A673 (cell line): ENCODE measurements at regions not wholly inside any gene's neighbourhood (a gene's known extent, or its start where the extent isn't known, plus 50 kb on each side); places are given as distances from the start of the nearest gene placed in this dataset.

Experiments
- CTCF ChIP-seq: fragments of 300-800, 200-600 bp; sonication (generic); conservative IDR thresholded peaks from 2 replicates; pipeline ENCODE4 v1.5.1; 2017; ENCODE audit warnings: low read depth, mild to moderate bottlenecking, antibody characterized with exemption, low read length, moderate library complexity, mixed read lengths
- EZH2 ChIP-seq: fragments of 200-600 bp; sonication (generic); IDR thresholded peaks from 2 replicates; pipeline ENCODE4 v1.6.1; 2017; ENCODE audit warnings: borderline replicate concordance, low read depth, mild to moderate bottlenecking, mixed read lengths, antibody characterized with exemption, low read length; ENCODE audit not compliant: poor library complexity, severe bottlenecking

GRCh38 chr16:5510819-5511370 lies 413.3 kb upstream of the EEF2KMT start:
- TF ChIP-seq CTCF (no peak), EZH2 (no peak)
